HG03066 (cell line): ENCODE measurements at regions not wholly inside any gene's neighbourhood (a gene's known extent, or its start where the extent isn't known, plus 50 kb on each side); places are given as distances from the start of the nearest gene placed in this dataset.
"Not testable (repeated sequence)": the region's sequence is repeated elsewhere in the genome, so short reads cannot be mapped to it uniquely, and the experiment has no call there.

Source experiments
- ATAC-seq: cut with Tn5 transposase; IDR thresholded peaks from one replicate; pipeline ENCODE4 v1.9.1; 2021; ENCODE audit warnings: low read depth; ENCODE audit not compliant: unreplicated experiment

GRCh38 chr22:47357493-47357892, 595.0 kb downstream of the TBC1D22A start:
- no peak for ATAC-seq

GRCh38 chr22:47357086-47357485, 594.6 kb downstream of the TBC1D22A start:
- ATAC-seq, result no peak

- no peak for ATAC-seq
These were observed 594.1 kb downstream of the TBC1D22A start for GRCh38 chr22:47356511-47357011.

DNA sequence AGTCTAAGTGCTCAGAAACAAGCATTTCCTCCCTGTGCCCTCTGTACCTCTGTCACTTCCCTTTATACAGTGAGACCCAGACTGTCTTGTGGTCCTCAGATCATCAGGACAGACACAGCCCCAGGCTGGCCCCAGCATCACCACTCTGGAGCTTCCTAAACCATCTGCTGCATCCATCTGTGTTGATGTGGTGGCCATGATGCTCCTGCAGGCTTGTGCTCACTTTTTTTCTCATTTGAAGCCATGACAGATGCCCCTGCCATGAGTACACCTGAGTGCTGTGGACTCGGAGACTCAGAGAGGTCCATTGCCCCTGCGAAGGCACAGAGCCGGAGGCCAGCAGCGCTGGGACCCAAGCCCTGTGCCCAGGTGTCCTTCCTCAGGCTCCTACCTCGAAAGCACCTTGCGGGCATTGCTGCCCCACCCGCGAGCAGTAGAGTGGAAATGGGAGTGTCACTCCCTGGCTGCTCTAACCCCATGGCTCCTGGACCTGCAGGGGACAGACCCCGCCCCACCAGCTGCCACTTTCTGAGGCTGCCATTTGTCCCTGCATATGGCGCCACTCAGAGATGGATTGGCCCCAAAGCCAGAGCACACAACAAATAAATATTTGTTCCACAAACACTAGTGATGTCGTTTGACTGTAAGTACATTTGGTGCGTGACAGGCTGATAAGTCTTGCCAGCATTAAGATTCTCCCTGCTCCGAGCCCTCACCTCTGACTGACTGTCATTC, 593.5 kb downstream of the TBC1D22A start:
- no peak for ATAC-seq

DNA sequence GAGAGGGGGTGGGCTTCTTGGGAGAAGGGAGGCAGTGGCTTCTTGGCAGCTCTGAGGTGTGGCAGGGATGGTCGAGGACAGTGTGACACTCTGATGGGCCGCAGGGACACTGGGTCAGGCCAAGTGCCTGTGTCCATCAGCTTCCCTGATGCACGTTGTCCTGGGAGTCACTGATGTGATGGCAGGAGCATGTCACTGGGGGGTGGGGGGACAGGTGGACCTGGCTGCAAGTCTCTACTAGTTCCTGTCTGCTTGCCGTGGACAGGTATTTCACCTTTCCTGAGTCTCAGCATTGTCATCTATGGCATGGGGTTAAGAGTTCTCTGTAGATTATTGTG, 592.9 kb downstream of the TBC1D22A start:
- ATAC-seq, result no peak

DNA sequence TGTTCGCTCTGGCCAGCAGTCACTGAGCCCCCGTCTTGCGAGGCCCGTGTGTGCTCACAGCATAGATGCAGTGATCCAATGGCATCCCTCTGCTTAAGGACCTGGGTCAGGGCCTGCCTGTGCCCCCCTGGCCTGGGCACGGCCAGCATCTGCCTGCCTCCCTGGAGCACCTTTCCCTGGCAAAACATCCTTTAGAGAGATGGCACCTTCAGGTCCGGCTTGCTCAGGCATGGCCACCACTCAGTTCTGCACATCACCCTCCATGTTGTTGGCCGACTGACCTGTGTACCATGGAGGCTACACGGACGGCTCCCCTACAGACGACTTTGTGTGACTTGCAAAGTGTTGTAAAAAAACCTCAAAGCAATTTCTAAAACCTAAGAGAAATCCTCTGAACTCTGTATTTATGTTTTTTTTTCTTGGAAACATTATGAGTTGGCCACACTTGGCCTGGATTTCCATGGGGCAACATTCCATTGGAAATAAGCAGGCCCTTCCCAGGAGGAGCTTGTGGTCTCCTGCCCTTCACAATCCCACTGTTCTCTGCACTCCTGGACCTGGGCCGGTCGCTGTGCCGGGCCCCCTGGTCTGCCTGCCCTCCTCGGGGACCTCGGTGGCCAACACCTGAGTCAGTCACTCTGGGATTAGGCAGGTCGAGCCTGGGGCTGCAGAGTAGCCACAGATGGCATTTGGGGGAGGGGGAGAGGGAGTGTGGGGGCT, 592.4 kb downstream of the TBC1D22A start:
- ATAC-seq, result no peak

DNA sequence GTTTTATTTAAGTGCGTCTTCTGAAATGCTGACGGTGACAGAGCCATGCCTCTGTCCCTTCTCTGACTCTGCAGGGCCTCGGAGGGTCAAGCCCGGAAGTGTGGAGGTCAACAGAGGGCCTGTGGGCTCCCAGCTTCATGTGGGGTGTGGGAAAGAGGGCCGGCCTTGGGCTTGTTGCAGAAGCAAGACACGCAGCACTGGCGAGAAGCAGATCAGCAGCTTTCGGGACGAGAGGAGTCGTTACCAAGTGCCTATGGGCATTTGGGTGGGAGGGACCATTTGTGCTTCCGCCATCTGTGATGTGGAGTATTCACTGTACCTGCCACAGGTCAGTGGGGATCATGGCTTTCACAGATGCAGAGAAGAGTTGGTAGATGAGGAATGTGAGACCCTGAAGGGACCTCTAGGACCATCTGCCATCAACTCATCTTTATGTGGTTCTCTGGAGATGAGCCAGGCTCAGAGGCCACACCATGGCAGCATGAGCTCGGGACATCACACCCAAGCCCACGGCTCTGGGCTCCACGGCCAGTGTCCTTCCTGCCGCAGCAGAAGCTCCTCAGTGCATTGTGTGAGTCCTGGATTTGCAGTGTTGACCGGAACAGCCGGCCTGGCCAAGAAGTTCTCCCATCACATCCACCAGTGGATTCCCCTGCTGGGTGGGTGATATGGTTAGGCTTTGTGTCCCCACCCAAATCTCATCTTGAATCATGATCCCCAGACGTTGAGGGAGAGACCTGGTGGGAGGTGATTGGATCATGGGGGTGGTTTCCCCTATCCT, 590.7 kb downstream of the TBC1D22A start:
- ATAC-seq, result no peak

DNA sequence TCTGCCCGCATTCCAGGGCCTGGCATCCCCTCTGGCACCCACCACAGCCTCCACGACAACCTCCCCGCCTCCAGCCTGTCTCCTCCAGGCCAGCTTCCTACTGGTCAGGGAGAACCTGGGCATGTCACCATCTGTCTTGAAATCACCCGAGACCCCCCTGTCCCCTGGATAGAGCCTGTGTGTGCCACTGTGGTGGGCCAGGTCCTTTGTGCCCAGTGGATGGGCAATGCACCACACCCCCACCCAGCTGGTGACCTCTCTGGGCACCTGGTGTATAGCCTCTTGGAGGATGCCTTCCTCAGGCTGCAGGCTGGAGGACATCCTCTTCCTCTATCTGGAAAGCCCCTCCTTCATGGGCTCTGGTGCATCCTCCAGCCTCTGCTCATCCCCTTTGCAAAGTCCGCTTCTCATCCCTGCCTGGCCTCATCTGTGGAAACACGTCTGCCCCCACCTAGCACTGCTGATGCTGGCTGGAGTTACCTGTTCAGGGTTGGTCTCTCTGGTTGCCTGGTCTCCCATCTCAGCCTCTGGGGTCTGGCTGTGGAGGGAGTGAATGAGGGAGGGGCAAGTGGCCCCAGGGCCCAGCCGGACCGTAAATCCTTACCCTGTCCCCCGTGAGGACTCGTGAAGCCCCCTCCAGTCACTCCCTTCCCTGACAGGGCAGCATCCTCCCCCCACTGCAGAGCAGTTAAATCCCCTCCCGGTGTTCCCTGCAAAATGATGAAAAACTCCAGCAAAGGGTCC, 589.6 kb downstream of the TBC1D22A start:
- ATAC-seq, result no peak

DNA sequence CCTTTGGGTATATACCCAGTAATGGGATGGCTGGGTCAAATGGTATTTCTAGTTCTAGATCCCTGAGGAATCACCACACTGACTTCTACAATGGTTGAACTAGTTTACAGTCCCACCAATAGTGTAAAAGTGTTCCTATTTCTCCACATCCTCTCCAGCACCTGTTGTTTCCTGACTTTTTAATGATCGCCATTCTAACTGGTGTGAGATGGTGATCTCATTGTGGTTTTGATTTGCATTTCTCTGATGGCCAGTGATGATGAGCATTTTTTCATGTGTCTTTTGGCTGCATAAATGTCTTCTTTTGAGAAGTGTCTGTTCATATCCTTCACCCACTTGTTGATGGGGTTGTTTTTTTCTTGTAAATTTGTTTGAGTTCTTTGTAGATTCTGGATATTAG, 583.8 kb downstream of the TBC1D22A start:
- ATAC-seq, result not testable (repeated sequence)

DNA sequence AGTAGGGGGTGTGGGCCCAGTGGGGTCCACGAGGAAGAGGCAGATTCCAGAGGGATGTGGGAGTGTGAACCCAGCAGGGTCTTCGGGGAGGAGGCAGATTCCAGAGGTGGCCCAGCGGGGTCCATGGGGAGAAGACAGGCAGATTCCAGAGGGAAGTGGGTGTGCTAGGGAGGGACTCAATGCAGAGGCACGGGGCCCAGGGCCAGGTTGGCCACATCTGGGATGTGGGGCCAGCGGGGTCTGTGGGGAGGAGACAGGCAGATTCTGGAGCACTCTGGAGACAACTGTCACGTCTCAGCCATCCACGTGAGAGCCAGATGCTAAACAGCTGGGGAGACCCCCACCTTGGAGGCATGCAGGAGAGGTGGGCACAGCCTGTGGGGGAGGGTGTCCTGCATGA, 582.6 kb downstream of the TBC1D22A start:
- no peak for ATAC-seq

DNA sequence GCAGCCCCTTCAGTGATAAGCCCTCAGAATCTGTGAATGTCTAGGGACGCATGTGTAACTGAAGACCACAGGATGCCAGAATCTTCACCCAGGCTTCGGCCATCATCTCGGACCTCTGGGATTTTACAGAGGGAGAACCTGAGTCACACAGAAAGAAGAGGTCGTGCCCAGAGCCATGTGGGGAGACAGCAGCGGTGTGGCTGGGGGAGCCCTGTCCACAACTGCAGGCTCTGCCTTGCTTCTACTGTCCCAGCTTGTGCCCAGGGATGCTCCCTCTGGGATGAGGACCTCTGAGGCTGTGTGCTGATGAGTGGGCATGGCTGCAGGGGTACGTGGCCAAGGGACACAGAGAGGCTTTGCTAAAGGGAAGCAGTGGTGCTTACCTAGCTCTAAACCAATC, 582.0 kb downstream of the TBC1D22A start:
- ATAC-seq, result no peak

DNA sequence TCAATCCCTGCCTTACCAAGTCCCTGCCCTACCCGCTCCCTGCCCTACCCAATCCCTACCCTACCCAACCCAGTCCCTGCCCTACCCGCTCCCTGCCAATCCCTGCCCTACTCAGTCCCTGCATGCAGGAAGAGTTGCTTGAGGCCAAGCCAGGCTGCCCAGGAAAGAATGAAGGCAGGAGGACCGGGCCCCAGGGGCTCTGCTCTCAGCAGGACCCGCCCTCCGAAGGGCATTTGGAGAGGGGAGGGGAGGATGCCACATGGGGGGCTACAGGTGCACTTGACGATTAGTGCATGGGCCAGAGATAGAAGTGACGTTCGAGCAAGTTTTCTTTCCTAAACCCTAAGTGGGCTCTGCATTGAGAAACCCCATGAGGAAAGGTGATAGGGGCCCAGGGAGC, 581.2 kb downstream of the TBC1D22A start:
- no peak for ATAC-seq

DNA sequence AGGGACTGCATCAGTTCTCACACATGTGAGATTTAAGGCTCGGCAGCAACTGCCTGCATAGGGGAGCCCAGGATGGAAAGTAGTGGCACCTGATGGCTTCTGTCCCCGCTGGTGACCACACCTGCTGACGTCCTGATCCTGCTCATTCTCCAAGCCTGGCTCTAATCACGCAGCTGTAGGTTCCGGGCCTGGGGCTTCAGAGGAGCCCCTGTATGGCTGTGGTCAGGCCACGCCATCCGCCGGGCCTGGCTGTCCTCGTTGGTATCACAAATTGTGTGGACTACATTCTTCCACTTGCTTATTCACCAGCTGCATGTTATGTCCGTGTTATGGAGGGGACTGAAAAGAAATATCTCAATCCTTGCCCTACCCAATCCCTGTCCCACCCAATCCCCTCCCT, 580.0 kb downstream of the TBC1D22A start:
- no peak for ATAC-seq

GRCh38 chr22:47341464-47341863, 579.0 kb downstream of the TBC1D22A start:
- no peak for ATAC-seq

- no peak for ATAC-seq
These were observed 578.5 kb downstream of the TBC1D22A start for GRCh38 chr22:47340851-47341436.

DNA sequence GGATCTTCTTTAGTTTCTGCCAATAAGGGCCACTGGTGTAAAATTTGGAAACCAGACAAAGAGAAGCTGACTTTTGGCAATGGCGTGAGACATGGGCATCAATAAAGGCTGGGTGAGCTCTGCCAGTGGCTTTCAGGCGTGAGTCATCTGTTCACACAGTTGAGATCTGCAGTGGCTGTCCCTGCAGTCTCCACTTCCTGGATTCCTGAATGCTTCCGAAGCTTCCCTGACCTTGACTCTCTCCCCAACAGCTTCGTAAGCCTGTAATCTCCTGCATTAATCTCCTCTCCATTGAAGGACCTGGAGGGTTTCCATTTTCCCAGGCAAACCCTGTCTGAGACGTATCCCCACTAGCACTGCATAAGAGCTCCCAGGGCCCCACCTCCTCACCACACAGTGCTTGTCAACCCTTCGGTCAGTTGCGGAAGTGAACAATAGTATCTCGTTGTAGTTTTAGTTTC, 574.7 kb downstream of the TBC1D22A start:
- no peak for ATAC-seq

DNA sequence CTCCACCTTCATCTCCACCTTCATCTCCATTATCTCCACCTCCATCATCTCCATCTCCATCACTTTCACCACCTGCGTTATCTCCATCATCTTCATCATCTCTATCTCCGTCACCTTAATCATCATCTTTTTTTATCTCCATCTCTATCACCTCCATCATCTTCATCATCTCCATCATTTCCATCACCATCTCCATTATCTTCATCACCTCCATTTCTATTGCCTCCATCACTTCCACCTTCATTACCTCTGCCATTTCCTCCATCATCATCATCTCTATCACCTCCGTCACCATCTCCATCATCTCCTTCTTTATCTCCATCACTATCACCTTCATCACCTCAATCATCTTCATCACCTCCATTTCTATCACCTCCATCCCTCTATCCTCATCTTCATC, 573.5 kb downstream of the TBC1D22A start:
- no peak for ATAC-seq

GRCh38 chr22:47335460-47335859, 573.0 kb downstream of the TBC1D22A start:
- ATAC-seq, result no peak

DNA sequence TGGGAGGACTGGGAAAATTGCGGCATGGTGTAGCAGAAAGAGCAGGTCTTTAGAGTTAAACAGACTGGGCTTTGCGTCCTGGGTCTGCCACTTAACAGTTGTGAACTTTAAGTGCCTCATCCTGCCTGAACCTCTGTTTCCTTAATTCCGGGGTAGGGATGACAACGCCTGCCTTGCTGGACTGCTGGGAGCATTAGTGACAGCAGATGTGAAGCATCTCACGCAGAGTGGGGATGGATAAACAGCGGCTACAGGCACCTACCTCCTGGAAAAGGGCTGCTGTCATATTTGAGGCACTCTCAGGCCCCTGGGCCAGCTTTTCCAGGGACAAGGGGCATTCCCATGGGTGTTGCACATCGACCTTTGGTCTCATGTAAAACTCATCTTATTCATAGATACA, 572.2 kb downstream of the TBC1D22A start:
- no peak for ATAC-seq

DNA sequence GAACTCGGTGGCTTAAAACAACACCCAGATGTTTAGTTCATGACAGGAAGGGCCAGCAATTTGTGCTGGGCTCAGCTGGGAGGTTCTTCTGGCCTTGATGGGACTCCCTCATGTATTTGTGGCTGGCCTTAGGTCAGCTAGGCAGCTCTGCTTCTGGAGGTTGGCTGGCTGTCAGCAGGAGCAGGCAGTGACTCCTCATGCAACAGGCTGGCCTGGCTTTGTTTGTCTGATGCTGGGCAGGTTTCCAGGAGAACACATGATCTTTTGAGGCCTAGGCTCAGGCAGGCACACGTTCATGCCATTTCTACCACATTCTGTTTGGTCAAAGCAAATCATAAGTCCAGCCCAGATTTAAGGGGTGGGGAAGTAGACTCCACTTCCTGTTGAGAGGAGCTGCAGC, 571.2 kb downstream of the TBC1D22A start:
- no peak for ATAC-seq
